NCI-H1092 (cell line): ENCODE measurements at regions not wholly inside any gene's neighbourhood (a gene's known extent, or its start where the extent isn't known, plus 50 kb on each side); places are given as distances from the start of the nearest gene placed in this dataset.

Source experiments
- DNase-seq: peaks from one replicate; lab custom pipeline; 2025; lab: John Stamatoyannopoulos, UW

GRCh38 chr15:37876900-37877299 is 57.5 kb upstream of the TMCO5A start:
- no peak for DNase-seq

GRCh38 chr15:37877851-37878741 is 56.3 kb upstream of the TMCO5A start:
- DNase-seq: no peak

GRCh38 chr15:37880009-37880834 is 54.2 kb upstream of the TMCO5A start:
- DNase-seq: peak; percentile 24

GRCh38 chr15:37880835-37881153 is 53.6 kb upstream of the TMCO5A start:
- DNase-seq: no peak

GRCh38 chr15:37881237-37882013 is 53.0 kb upstream of the TMCO5A start:
- no peak for DNase-seq

GRCh38 chr15:37882640-37883039 is 51.8 kb upstream of the TMCO5A start:
- no peak for DNase-seq
